ENCODE measurements at regions not wholly inside any gene's neighbourhood (a gene's known extent, or its start where the extent isn't known, plus 50 kb on each side); places are given as distances from the start of the nearest gene placed in this dataset.

GRCh38 chr18:56240405-56240804 is 398.0 kb downstream of the TXNL1 start:
- ATAC-seq: no peak
- CTCF ChIA-PET: no interaction called here
- H3K27ac ChIP-seq (ENCODE audit: low read length): no peak overlapping the region

GRCh38 chr18:56238576-56238975 is 399.8 kb downstream of the TXNL1 start:
- intact Hi-C loops (cut with micrococcal nuclease; ENCODE audit: unreplicated experiment): no loop called here
- no peak for ATAC-seq

More at GRCh38 chr18:56240405-56240804, 398.0 kb downstream of the TXNL1 start:
- Histone ChIP-seq H3K4me3 (ENCODE audit: low read depth in 2 of 2, low read length in 2 of 2) (no peak overlapping the region), H3K9me3 (ENCODE audit: control insufficient read depth, insufficient read depth, low read depth, low read length) (no peaks in the 10 kb centered on the region), H3K27me3 (ENCODE audit: control insufficient read depth, insufficient read depth, low read length) (no peaks in the 10 kb centered on the region), H3K36me3 (ENCODE audit: control insufficient read depth, insufficient read depth, low read length) (no peaks in the 10 kb centered on the region), H3K4me1 (ENCODE audit: control insufficient read depth, insufficient read depth, low read length) (no peaks in the 10 kb centered on the region)
- no peak for DNase-seq (ENCODE audit: low read depth, low spot score)
- no peak for TF ChIP-seq POLR2AphosphoS5 (IDR thresholded peaks at IDR 0.05; ENCODE audit: low read depth, low read length)
- TF ChIP-seq TCF7L2 (IDR thresholded peaks at IDR 0.05; ENCODE audit: low read depth, low read length): no peak
- TF ChIP-seq CTCF (IDR thresholded peaks at IDR 0.05): no peak
- no peak for TF ChIP-seq REST (IDR thresholded peaks at IDR 0.05; ENCODE audit: insufficient read depth in 1 of 2, low read depth in 2 of 2, low read length in 1 of 2)
- TF ChIP-seq SIN3A (IDR thresholded peaks at IDR 0.05; ENCODE audit: borderline replicate concordance, insufficient read depth, low read depth, low read length): no peak
- BruUV-seq (replicated peaks): no TSS peak
- in situ Hi-C loops (cut with HindIII; ENCODE audit: low pct_unique_long_range_greater_than_20kb, low sequenced_read_pairs): no loop called here
- POLR2A ChIA-PET: no interaction called here
- intact Hi-C loops (cut with micrococcal nuclease; ENCODE audit: unreplicated experiment): no loop called here

More at GRCh38 chr18:56238576-56238975, 399.8 kb downstream of the TXNL1 start:
- Histone ChIP-seq H3K9me3 (ENCODE audit: control insufficient read depth, insufficient read depth, low read depth, low read length) (no peaks in the 10 kb centered on the region), H3K27ac (ENCODE audit: low read length) (no peak overlapping the region), H3K27me3 (ENCODE audit: control insufficient read depth, insufficient read depth, low read length) (no peaks in the 10 kb centered on the region), H3K4me3 (ENCODE audit: low read depth in 2 of 2, low read length in 2 of 2) (no peak overlapping the region), H3K36me3 (ENCODE audit: control insufficient read depth, insufficient read depth, low read length) (no peaks in the 10 kb centered on the region), H3K4me1 (ENCODE audit: control insufficient read depth, insufficient read depth, low read length) (no peaks in the 10 kb centered on the region)
- ChIA-PET CTCF (no interaction called here), POLR2A (no interaction called here)
- no peak for TF ChIP-seq REST (IDR thresholded peaks at IDR 0.05; ENCODE audit: insufficient read depth in 1 of 2, low read depth in 2 of 2, low read length in 1 of 2)
- BruUV-seq (replicated peaks): no TSS peak
- in situ Hi-C loops (cut with HindIII; ENCODE audit: low pct_unique_long_range_greater_than_20kb, low sequenced_read_pairs): no loop called here
- no peak for DNase-seq (ENCODE audit: low read depth, low spot score)

All from Panc1 (cell line).